Activated CD4-positive, alpha-beta T cell treated with anti-CD3 and anti-CD28 coated beads, Interleukin-2, Interleukin-4, amounts not matched to agents 100 ng/mL and 50 ng/mL, durations not matched to agents 16 hours and 8 hours (primary cell): ENCODE measurements at regions not wholly inside any gene's neighbourhood (a gene's known extent, or its start where the extent isn't known, plus 50 kb on each side); places are given as distances from the start of the nearest gene placed in this dataset.

ENCODE experiments used
- DNase-seq: peaks from one replicate; pipeline ENCODE4 v3.0.0-alpha.2; 2020; ENCODE audit warnings: low spot score

- DNase-seq: no peak
These were observed 80.8 kb upstream of the RNU6ATAC start for GRCh38 chr9:134245179-134245578.

GRCh38 chr9:134247918-134248631 lies 78.2 kb upstream of the RXRA start:
- no peak for DNase-seq

- no peak for DNase-seq
These were observed 74.8 kb upstream of the RXRA start for GRCh38 chr9:134251296-134252069.

- DNase-seq: no peak
These were observed 74.0 kb upstream of the RXRA start for GRCh38 chr9:134252084-134252830.

- no peak for DNase-seq
These were observed 72.5 kb upstream of the RXRA start for GRCh38 chr9:134253606-134254205.

- no peak for DNase-seq
These were observed 67.9 kb upstream of the RXRA start for GRCh38 chr9:134258332-134258731.

GRCh38 chr9:134258828-134259546 lies 67.3 kb upstream of the RXRA start:
- no peak for DNase-seq

- no peak for DNase-seq
These were observed 66.5 kb upstream of the RXRA start for GRCh38 chr9:134259708-134260107.

GRCh38 chr9:134260801-134261200 lies 65.5 kb upstream of the RXRA start:
- no peak for DNase-seq

GRCh38 chr9:134262035-134262434 lies 64.2 kb upstream of the RXRA start:
- no peak for DNase-seq

- no peak for DNase-seq
These were observed 62.7 kb upstream of the RXRA start for GRCh38 chr9:134263596-134263995.

- no peak for DNase-seq
These were observed 62.1 kb upstream of the RXRA start for GRCh38 chr9:134264169-134264568.

- no peak for DNase-seq
These were observed 61.2 kb upstream of the RXRA start for GRCh38 chr9:134265078-134265477.

- DNase-seq: no peak
These were observed 59.8 kb upstream of the RXRA start for GRCh38 chr9:134266418-134266817.

GRCh38 chr9:134267305-134267880 lies 58.9 kb upstream of the RXRA start:
- no peak for DNase-seq

- no peak for DNase-seq
These were observed 58.2 kb upstream of the RXRA start for GRCh38 chr9:134267881-134268724.

GRCh38 chr9:134268747-134269146 lies 57.5 kb upstream of the RXRA start:
- DNase-seq: no peak

GRCh38 chr9:134271338-134272301 lies 54.6 kb upstream of the RXRA start:
- no peak for DNase-seq

GRCh38 chr9:134272302-134273023 lies 53.8 kb upstream of the RXRA start:
- DNase-seq: no peak
